OCI-LY7 (cell line): ENCODE measurements at regions not wholly inside any gene's neighbourhood (a gene's known extent, or its start where the extent isn't known, plus 50 kb on each side); places are given as distances from the start of the nearest gene placed in this dataset.

Source experiments
- EZH2phosphoT487 ChIP-seq: fragments of 200-600 bp; sonication (generic); IDR thresholded peaks from 2 replicates; pipeline ENCODE4 v1.6.1; 2018; ENCODE audit warnings: low read depth, borderline replicate concordance, mild to moderate bottlenecking, mixed run types, antibody characterized with exemption, low read length, moderate library complexity, mixed read lengths
- TF ChIP-seq, protein P1 (sequence below): fragments of 200-600 bp; sonication (generic); conservative IDR thresholded peaks from 2 replicates; pipeline ENCODE4 v1.5.1; 2014; ENCODE audit warnings: mild to moderate bottlenecking, antibody characterized with exemption, low read length, moderate library complexity, mixed read lengths

DNA sequence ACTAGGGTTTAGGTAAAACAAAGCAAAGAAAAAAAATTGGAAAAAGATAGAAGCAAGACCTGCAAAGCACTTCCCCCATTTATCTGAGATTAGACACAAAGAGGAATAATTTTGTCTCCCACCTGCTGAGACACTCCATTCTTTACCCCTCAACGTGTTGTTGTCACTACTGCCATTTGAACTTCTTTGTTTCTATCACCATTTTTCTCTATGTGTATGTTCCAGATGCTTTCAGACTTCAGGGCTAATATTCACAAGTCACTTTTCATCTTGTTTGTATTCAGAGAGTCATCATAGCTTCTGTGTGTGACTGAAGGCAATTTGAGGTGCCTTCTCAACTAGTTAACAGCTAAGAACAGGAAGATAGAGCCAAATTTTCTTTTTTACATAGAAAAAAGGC, 512.5 kb downstream of the TBC1D4 start:
- TF ChIP-seq, protein P1, sequence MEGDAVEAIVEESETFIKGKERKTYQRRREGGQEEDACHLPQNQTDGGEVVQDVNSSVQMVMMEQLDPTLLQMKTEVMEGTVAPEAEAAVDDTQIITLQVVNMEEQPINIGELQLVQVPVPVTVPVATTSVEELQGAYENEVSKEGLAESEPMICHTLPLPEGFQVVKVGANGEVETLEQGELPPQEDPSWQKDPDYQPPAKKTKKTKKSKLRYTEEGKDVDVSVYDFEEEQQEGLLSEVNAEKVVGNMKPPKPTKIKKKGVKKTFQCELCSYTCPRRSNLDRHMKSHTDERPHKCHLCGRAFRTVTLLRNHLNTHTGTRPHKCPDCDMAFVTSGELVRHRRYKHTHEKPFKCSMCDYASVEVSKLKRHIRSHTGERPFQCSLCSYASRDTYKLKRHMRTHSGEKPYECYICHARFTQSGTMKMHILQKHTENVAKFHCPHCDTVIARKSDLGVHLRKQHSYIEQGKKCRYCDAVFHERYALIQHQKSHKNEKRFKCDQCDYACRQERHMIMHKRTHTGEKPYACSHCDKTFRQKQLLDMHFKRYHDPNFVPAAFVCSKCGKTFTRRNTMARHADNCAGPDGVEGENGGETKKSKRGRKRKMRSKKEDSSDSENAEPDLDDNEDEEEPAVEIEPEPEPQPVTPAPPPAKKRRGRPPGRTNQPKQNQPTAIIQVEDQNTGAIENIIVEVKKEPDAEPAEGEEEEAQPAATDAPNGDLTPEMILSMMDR = no peak
- TF ChIP-seq EZH2phosphoT487 = no peak
